Hematopoietic multipotent progenitor cell treated with erythropoietin and hydrocortisone succinate and interleukin-3 and kit ligand, for 6 days (in vitro differentiated cells): ENCODE measurements at regions not wholly inside any gene's neighbourhood (a gene's known extent, or its start where the extent isn't known, plus 50 kb on each side); places are given as distances from the start of the nearest gene placed in this dataset.

ENCODE experiments used
- DNase-seq: peaks from one replicate; pipeline ENCODE4 v3.0.0-alpha.2; 2015

GRCh38 chr6:40192516-40192915 is 258.3 kb upstream of the MOCS1 start:
- no peak for DNase-seq

DNA sequence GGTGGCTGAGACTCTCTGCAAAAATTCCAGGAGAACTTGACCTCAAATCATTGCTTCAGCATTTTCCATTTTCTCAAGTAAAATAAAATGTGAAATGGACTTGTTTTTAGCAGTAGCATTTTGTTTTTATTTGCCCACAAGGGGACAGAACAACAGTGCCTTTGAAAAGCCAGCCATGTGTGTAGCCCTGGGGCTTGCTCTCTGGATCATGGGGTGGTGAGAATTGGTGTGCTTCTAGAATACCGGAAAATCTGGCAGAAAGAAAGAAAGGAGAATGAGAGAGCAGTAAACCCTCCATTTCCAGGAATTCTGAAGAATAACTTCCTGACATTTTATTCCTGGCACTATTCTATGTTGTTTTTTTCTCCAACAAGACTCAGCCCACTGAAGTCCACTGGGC is 254.7 kb upstream of the MOCS1 start:
- DNase-seq, result no peak

GRCh38 chr6:40187535-40188144 is 253.4 kb upstream of the MOCS1 start:
- DNase-seq, result no peak

DNA sequence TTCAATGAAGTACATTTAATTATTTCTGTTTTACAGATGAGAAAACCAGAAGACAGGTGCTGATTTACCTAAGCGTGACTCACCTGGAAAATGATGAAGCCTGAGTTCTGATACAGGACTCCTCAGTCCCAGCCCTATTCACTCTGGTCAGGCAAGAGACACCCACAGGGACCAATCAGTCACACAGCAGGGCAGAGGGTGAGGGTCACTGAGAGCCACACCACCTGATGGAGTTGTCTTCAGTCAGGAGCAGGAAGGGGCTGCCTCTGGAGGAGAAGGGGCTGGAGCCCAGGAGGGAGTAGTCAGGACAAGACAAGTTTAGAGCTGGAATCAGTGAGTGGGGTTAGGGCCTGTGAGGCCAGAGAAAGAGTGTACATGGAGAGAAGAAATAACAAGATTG is 251.2 kb upstream of the MOCS1 start:
- DNase-seq, result no peak

- DNase-seq, result no peak
Observed at GRCh38 chr6:40183902-40184301, 249.6 kb upstream of the MOCS1 start.

GRCh38 chr6:40181367-40181766 is 247.1 kb upstream of the MOCS1 start:
- DNase-seq, result no peak

GRCh38 chr6:40180271-40180670 is 246.0 kb upstream of the MOCS1 start:
- DNase-seq, result no peak

DNA sequence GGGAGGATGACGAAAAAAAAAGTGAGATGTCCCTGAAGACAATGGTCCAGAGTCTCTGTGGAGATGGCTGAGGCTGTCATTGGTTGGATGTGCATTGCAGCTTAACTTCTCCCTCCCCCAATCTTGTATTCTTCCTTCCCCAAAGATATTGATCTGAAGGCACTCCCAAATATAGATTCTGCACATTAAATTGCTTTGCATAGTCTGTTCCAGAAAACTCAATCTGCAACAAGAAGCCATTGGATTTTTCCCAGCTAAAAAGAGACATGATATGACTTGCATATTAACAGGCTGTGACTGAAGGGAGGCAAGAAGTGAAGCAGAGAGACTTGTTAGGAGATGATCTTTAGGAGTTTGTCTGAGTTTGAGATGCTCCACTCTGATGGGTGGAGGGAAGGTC is 245.2 kb upstream of the MOCS1 start:
- DNase-seq, result no peak

- DNase-seq, result no peak
Observed at GRCh38 chr6:40177598-40177997, 243.3 kb upstream of the MOCS1 start.

- DNase-seq, result no peak
Observed at GRCh38 chr6:40176152-40176551, 241.9 kb upstream of the MOCS1 start.

- DNase-seq, result no peak
Observed at GRCh38 chr6:40172272-40172671, 238.0 kb upstream of the MOCS1 start.

GRCh38 chr6:40171343-40171742 is 237.1 kb upstream of the MOCS1 start:
- no peak for DNase-seq

GRCh38 chr6:40170856-40171255 is 236.6 kb upstream of the MOCS1 start:
- no peak for DNase-seq

DNA sequence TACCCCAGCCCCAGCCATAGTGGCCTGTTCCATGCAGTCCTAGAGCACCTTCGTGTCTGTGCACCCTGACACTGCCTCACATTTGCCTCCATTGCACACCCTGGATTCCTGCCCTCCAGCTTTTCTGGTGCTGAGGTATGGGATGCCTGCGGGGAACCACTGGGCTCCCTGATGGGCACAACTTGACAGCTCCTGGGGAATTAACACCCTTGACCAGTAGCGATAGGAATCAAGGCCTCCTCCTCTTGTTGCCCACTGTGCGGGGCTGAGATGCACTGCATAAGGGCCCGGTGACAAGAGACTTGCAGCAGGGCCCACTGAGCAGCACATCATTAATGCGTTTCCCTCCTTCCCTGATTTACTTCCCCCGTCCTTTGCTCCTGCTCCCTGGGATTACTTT is 235.6 kb upstream of the MOCS1 start:
- no peak for DNase-seq

- no peak for DNase-seq
Observed at GRCh38 chr6:40166963-40167362, 232.7 kb upstream of the MOCS1 start.

GRCh38 chr6:40165036-40165709 is 230.9 kb upstream of the MOCS1 start:
- no peak for DNase-seq

GRCh38 chr6:40164345-40164755 is 230.1 kb upstream of the MOCS1 start:
- DNase-seq, result no peak

DNA sequence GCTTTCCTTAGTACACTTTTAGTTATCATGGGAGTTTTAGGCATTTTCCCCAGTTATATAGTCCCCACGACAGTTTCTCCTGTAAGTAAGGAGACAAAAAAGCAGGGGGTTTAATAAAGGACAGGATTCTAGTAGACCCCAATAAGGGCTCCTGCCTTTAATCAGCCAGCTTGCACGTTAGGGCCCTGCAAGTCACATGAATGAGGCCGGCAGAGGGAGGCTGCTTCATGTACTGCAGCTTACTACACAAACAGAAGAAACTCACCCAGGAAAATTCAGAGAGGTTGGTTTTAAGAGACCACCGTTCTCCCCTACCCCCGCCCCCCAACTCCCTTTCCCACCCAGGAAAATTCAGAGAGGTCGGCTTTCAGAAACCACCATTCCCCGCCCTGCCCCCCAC is 229.7 kb upstream of the MOCS1 start:
- no peak for DNase-seq

- no peak for DNase-seq
Observed at GRCh38 chr6:40162074-40162473, 227.8 kb upstream of the MOCS1 start.

GRCh38 chr6:40160826-40161225 is 226.6 kb upstream of the MOCS1 start:
- peak; percentile 25 for DNase-seq

DNA sequence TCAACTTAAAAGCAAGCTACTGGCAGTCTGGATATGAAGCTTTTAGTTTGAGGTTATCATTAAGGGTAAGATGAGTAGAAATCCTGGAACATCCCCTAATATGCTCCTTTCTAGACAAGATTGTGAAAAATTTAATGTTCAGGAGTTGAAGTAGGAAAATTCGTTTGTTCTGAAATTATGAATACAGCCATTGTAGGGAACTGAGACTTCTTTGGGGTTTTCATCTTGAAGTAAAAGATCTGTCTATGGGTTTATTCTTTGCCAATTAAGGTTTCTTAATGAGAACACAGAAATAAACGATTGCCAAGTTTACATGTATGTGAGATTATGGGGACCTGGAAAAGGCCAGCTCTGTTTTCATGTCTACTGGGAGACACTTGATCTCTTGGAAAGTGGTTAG is 225.6 kb upstream of the MOCS1 start:
- no peak for DNase-seq

DNA sequence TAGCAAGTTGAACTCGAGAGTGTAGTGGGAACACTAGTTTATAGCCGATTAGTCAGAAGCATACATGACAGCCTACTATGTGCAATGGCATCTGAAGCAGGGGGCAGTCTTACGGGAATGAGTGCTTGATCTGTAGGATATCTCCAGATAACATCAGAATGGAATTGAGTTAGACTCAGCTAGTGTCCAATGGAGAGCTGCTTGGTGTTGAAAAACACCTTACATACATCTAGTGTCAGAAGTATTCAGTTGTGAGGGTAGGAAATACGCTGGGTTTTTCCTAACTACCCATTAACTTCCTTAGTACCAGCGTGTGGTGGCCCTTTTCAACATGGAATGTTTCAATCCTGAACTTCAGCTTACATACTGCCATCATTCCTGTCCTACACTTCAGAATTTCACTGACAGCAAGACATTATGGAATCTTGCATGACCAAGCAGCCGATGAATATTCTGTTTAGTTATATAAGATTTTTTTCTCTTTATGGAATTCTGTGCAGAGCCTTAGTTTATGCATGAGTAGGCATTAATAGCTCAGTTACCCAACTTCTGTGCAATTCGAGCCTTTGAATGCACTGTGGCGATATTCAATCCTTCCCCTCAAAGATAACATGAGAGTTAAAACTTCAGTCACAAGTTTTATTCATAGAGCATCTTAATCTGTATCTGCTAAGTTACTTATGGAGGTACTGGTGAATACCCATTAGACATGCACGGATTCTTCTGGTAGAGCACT is 218.6 kb upstream of the MOCS1 start:
- no peak for DNase-seq

DNA sequence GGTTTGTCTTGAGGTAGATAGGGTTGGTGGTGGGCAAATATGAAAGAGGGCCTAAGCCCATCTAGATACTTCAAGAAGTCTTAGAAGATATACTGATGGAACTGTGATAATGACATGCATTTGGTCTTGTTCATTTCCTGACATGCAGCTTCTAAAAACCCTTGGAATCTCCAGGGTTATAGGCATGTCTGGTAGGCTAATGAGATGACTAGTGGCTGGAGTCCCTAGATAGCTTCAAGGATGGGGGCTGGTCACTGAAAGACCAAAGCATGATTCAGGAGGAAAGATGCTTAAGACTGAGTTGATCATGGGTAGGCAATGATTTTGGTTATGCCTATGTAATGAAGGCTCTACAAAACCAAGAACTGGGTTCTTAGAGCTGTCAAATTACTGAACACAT is 217.9 kb upstream of the MOCS1 start:
- no peak for DNase-seq

- DNase-seq, result no peak
Observed at GRCh38 chr6:40148882-40149573, 214.8 kb upstream of the MOCS1 start.
